IMR-90 (cell line): ENCODE measurements at regions not wholly inside any gene's neighbourhood (a gene's known extent, or its start where the extent isn't known, plus 50 kb on each side); places are given as distances from the start of the nearest gene placed in this dataset.

Source experiments
- ATAC-seq: fragments of 200-7000 bp; cut with Tn5 transposase; 2 replicates; pipeline ENCODE4 v1.9.1; 2020; ENCODE audit warnings: low read depth, mild to moderate bottlenecking, moderate library complexity
- BruUV-seq: library from RNA; stranded (reverse); fragments of 400-500 nt; replicated peaks from 2 replicates; lab custom pipeline; 2021; lab: Mats Ljungman, UMichigan
- CTCF ChIA-PET: fragments of 300-600 bp; formaldehyde crosslinking; extraction: SDS; loops from one replicate; lab custom pipeline; 2021; ENCODE audit warnings: antibody characterized with exemption; lab: Yijun Ruan, JAX
- POLR2A ChIA-PET: fragments of 300-600 bp; sonication (Branson Sonifier 250); formaldehyde crosslinking; loops from one replicate; lab custom pipeline; 2022; ENCODE audit warnings: antibody characterized with exemption; ENCODE audit not compliant: unreplicated experiment; lab: Charles Lee
- DNase-seq: peaks from one replicate; pipeline ENCODE4 v3.0.0; 2013
- H2AFZ ChIP-seq: replicated peaks from 2 replicates; pipeline ENCODE3; 2013; ENCODE audit warnings: low read length, mild to moderate bottlenecking; ENCODE audit not compliant: poor library complexity
- H2AK5ac ChIP-seq: 2 replicates; pipeline ENCODE4 v1.6.1; 2013; ENCODE audit warnings: low read depth, low read length, inconsistent platforms
- H2AK9ac ChIP-seq: replicated peaks from 2 replicates; pipeline ENCODE3; 2013; ENCODE audit warnings: mild to moderate bottlenecking, low read depth, low read length, moderate library complexity; ENCODE audit not compliant: poor library complexity
- H2BK120ac ChIP-seq: 2 replicates; pipeline ENCODE4 v1.6.1; 2013; ENCODE audit warnings: low read depth, low read length, inconsistent platforms
- H2BK15ac ChIP-seq: 3 replicates; pipeline ENCODE4 v1.6.1; 2013; ENCODE audit warnings: low read depth, low read length, inconsistent platforms
- H2BK20ac ChIP-seq: 2 replicates; pipeline ENCODE4 v1.6.1; 2013; ENCODE audit warnings: low read depth, mild to moderate bottlenecking, inconsistent platforms, low read length, moderate library complexity
- H2BK5ac ChIP-seq: 2 replicates; pipeline ENCODE4 v1.6.1; 2013; ENCODE audit warnings: mild to moderate bottlenecking, low read depth, low read length, inconsistent platforms; ENCODE audit not compliant: poor library complexity, severe bottlenecking
- H3K14ac ChIP-seq: replicated peaks from 2 replicates; pipeline ENCODE4 v1.6.1; 2013; ENCODE audit warnings: low read depth, low read length, inconsistent platforms
- H3K18ac ChIP-seq: 2 replicates; pipeline ENCODE4 v1.6.1; 2013; ENCODE audit warnings: low read depth, low read length, control low read depth
- H3K23ac ChIP-seq: 2 replicates; pipeline ENCODE4 v1.6.1; 2013; ENCODE audit warnings: low read depth, low read length, inconsistent platforms
- H3K27ac ChIP-seq: 2 replicates; pipeline ENCODE4 v1.5.1; 2013; ENCODE audit warnings: mild to moderate bottlenecking, control low read depth, low read length; ENCODE audit not compliant: insufficient read depth
- H3K27me3 ChIP-seq: 2 replicates; pipeline ENCODE4 v1.6.1; 2013; ENCODE audit warnings: low read length; ENCODE audit not compliant: control insufficient read depth, insufficient read depth
- H3K36me3 ChIP-seq: 2 replicates; pipeline ENCODE4 v1.6.1; 2013; ENCODE audit warnings: low read length, mixed read lengths; ENCODE audit not compliant: control insufficient read depth, insufficient read depth
- H3K4ac ChIP-seq: 2 replicates; pipeline ENCODE4 v1.6.1; 2013; ENCODE audit warnings: low read depth, low read length, inconsistent platforms
- H3K4me1 ChIP-seq: 2 replicates; pipeline ENCODE4 v1.6.1; 2013; ENCODE audit warnings: low read length, mixed read lengths; ENCODE audit not compliant: control insufficient read depth, insufficient read depth
- H3K4me2 ChIP-seq: 2 replicates; pipeline ENCODE4 v1.6.1; 2013; ENCODE audit warnings: low read depth, mild to moderate bottlenecking, control low read depth, low read length, moderate library complexity
- H3K4me3 ChIP-seq: 2 replicates; pipeline ENCODE4 v1.5.1; 2013; ENCODE audit warnings: low read depth, mild to moderate bottlenecking, control low read depth, low read length, moderate library complexity; ENCODE audit not compliant: insufficient read depth
- H3K56ac ChIP-seq: 2 replicates; pipeline ENCODE4 v1.6.1; 2013; ENCODE audit warnings: low read length, inconsistent platforms; ENCODE audit not compliant: insufficient read depth; ENCODE audit errors: extremely low read depth
- H3K79me1 ChIP-seq, 2 experiments: 2 replicates each; pipeline ENCODE4 v1.6.1; 2013; ENCODE audit warnings: low read length in 2 of 2, inconsistent platforms in 1 of 2, low read depth in 1 of 2
- H3K9ac ChIP-seq: 2 replicates; pipeline ENCODE4 v1.6.1; 2013; ENCODE audit warnings: low read depth, low read length, control low read depth
- H3K9me1 ChIP-seq: 2 replicates; pipeline ENCODE4 v1.6.1; 2013; ENCODE audit warnings: low read length, inconsistent platforms; ENCODE audit not compliant: insufficient read depth
- H3K9me3 ChIP-seq: 2 replicates; pipeline ENCODE4 v1.6.1; 2013; ENCODE audit warnings: low read length; ENCODE audit not compliant: control insufficient read depth, insufficient read depth
- H4K20me1 ChIP-seq: 2 replicates; pipeline ENCODE4 v1.6.1; 2013; ENCODE audit warnings: low read length, inconsistent platforms; ENCODE audit not compliant: insufficient read depth
- H4K5ac ChIP-seq: 2 replicates; pipeline ENCODE4 v1.6.1; 2013; ENCODE audit warnings: mild to moderate bottlenecking, low read depth, low read length, control low read depth
- H4K8ac ChIP-seq, 2 experiments: 2 replicates each; pipeline ENCODE4 v1.6.1; 2013; ENCODE audit warnings: low read depth in 2 of 2, low read length in 2 of 2, control low read depth in 1 of 2, inconsistent platforms in 1 of 2
- H4K91ac ChIP-seq: 2 replicates; pipeline ENCODE4 v1.6.1; 2013; ENCODE audit warnings: low read depth, low read length, inconsistent platforms; ENCODE audit not compliant: insufficient read depth
- CHD1 ChIP-seq: IDR thresholded peaks from 2 replicates; pipeline ENCODE4 v1.6.1; 2012; ENCODE audit warnings: low read depth, low read length, improper control_type of control experiment
- RAD21 ChIP-seq: IDR thresholded peaks from 2 replicates; pipeline ENCODE4 v1.6.1; 2012; ENCODE audit warnings: low read length, improper control_type of control experiment
- WGBS, 2 experiments: methylation state at CpG; one replicate each; pipeline versions ENCODE4 v1.1.5 to v1.1.7; 2013; ENCODE audit warnings: missing lambda C conversion rate in 2 of 2; ENCODE audit not compliant: insufficient read length in 1 of 2; ENCODE audit errors: extremely low coverage in 2 of 2; 5-methylcytosine and 5-hydroxymethylcytosine counted together
- dilution Hi-C: fragments of 300-500 bp; cut with HindIII; formaldehyde crosslinking; loops from one replicate; pipeline ENCODE4 v1.14.3; 2018; ENCODE audit warnings: low sequenced_read_pairs; ENCODE audit not compliant: unreplicated experiment
- in situ Hi-C: fragments of 300-500 bp; cut with MboI; formaldehyde crosslinking; loops from 3 replicates; pipeline ENCODE4 v1.14.3; 2019; ENCODE audit warnings: low sequenced_read_pairs, inconsistent platforms, mixed read lengths
- intact Hi-C: fragments of 100-400 bp; cut with micrococcal nuclease; formaldehyde crosslinking; loops from 2 replicates; pipeline ENCODE4 v1.10.0; 2022
- TF ChIP-seq, protein P1 (sequence below): fragments of 150-350 bp; IDR thresholded peaks from 2 replicates; pipeline ENCODE4 v1.6.1; 2017; ENCODE audit warnings: mild to moderate bottlenecking, antibody characterized with exemption, low read length, low read depth

DNA sequence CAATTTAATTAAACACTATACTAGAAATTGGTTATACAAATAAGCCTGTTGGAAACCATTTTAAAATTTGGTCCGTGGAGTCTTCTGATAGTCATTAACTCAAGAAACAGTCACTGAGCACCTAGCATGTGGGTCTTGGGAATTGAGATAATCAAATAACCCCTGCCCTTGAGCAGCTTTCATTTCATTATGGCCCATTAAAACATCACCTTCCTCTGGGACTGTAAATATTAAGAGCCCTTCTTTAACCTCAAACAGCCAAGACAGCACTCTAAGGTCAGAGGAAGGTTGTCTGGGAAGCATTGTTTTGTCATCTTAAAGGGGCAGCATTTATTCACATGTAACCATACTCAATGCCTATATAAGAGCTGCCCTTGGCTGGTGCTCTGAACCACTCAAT lies 610.3 kb upstream of the USP24 start:
- in situ Hi-C loops, result no loop called here
- Histone ChIP-seq H2BK120ac (peak overlapping the region; percentile 79), H3K79me1 (0 out of 4 replicates have a peak, but pooled peaks cover 0 to 6% of the 10 kb centered on the region in 2 experiments), H3K23ac (peak overlapping the region; percentile 22; the same call in 1 of the 2 replicates), H3K9ac (no peak overlapping the region), H3K4me1 (peaks cover 21% of the 10 kb centered on the region), H3K36me3 (no peaks in the 10 kb centered on the region), H3K27ac (peak overlapping the region; percentile 56; the same call in 1 of the 2 replicates), H3K14ac (peak overlapping the region; percentile 61), H4K20me1 (no peaks in the 10 kb centered on the region), H3K4me3 (no peak overlapping the region), H3K18ac (peak overlapping the region; percentile 93), H3K4me2 (no peak overlapping the region), H2AK5ac (peak overlapping the region; percentile 85), H2BK20ac (peak overlapping the region; percentile 84), H2BK15ac (peak overlapping the region; percentile 69; the same call in 2 of the 3 replicates), H3K27me3 (no peaks in the 10 kb centered on the region), H3K9me3 (no peaks in the 10 kb centered on the region), H2AFZ (no peak overlapping the region), H4K8ac (peak overlapping the region; percentile 34 to 53; a peak in 3 of 4 replicates), H2AK9ac (no peak overlapping the region), H3K56ac (no peak overlapping the region), H3K4ac (peak overlapping the region; percentile 56), H4K5ac (peak overlapping the region; percentile 70), H4K91ac (peak overlapping the region; percentile 54), H3K9me1 (peaks cover 15% of the 10 kb centered on the region), H2BK5ac (peak overlapping the region; percentile 97)
- no CpG with 5 or more reads among the region's 1 CpG for WGBS, 2 experiments
- CTCF ChIA-PET, result interaction anchor here (1.3 kb wide), 1 partner anchor 102 kb away, joined by 3 read pairs; no protein-coding TSS in a partner anchor
- ATAC-seq (no peak), DNase-seq (no peak)
- intact Hi-C loops, result no loop called here
- BruUV-seq, result no TSS peak
- TF ChIP-seq RAD21, result no peak
- no peak for TF ChIP-seq CHD1
- TF ChIP-seq, protein P1, sequence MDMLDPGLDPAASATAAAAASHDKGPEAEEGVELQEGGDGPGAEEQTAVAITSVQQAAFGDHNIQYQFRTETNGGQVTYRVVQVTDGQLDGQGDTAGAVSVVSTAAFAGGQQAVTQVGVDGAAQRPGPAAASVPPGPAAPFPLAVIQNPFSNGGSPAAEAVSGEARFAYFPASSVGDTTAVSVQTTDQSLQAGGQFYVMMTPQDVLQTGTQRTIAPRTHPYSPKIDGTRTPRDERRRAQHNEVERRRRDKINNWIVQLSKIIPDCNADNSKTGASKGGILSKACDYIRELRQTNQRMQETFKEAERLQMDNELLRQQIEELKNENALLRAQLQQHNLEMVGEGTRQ, result no peak
- POLR2A ChIA-PET, result no interaction called here
- dilution Hi-C loops, result no loop called here
